ENCODE measurements at regions not wholly inside any gene's neighbourhood (a gene's known extent, or its start where the extent isn't known, plus 50 kb on each side); places are given as distances from the start of the nearest gene placed in this dataset.
"Not testable (repeated sequence)": the region's sequence is repeated elsewhere in the genome, so short reads cannot be mapped to it uniquely, and the experiment has no call there.

- not testable (repeated sequence) for TF ChIP-seq CTCF, POLR2AphosphoS5, POLR2A (IDR thresholded peaks at IDR 0.05)
Measured at GRCh38 chr16:33988012-33988411, 528.6 kb downstream of the TP53TG3F start.
